ENCODE measurements at regions not wholly inside any gene's neighbourhood (a gene's known extent, or its start where the extent isn't known, plus 50 kb on each side); places are given as distances from the start of the nearest gene placed in this dataset.

GRCh38 chr1:86260476-86260875, 103.9 kb upstream of the COL24A1 start:
- Histone ChIP-seq H3K4me3 (ENCODE audit: low read depth, low read length) (no peak overlapping the region), H3K27me3 (ENCODE audit: insufficient read depth, low read depth, severe bottlenecking) (no peaks in the 10 kb centered on the region), H3K36me3 (no peaks in the 10 kb centered on the region), H3K9me3 (ENCODE audit: severe bottlenecking) (no peaks in the 10 kb centered on the region), H3K27ac (no peak overlapping the region)
- TF ChIP-seq, protein P1, sequence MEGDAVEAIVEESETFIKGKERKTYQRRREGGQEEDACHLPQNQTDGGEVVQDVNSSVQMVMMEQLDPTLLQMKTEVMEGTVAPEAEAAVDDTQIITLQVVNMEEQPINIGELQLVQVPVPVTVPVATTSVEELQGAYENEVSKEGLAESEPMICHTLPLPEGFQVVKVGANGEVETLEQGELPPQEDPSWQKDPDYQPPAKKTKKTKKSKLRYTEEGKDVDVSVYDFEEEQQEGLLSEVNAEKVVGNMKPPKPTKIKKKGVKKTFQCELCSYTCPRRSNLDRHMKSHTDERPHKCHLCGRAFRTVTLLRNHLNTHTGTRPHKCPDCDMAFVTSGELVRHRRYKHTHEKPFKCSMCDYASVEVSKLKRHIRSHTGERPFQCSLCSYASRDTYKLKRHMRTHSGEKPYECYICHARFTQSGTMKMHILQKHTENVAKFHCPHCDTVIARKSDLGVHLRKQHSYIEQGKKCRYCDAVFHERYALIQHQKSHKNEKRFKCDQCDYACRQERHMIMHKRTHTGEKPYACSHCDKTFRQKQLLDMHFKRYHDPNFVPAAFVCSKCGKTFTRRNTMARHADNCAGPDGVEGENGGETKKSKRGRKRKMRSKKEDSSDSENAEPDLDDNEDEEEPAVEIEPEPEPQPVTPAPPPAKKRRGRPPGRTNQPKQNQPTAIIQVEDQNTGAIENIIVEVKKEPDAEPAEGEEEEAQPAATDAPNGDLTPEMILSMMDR (IDR thresholded peaks at IDR 0.05; ENCODE audit: low read depth, low read length), result no peak
- DNase-seq, result no peak

DNA sequence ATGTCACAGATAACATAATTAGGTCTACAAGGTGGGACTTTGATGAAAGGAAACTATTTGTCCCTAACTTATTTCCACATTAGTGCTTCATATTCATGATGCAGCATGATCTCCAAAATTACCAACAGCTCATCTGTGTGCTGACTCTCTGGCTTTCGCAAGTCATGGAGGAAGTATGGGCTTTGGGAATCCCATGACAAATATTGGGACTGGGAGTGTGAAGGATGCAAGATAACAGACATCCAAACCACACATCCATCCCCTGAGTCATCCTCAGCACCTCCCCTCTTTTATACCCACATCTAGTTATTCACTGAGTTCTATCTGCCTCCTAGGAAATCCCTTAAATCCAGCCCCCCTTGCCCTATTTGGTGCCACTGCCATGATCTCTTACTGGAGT, 102.8 kb upstream of the COL24A1 start:
- Histone ChIP-seq H3K4me3 (ENCODE audit: low read depth, low read length) (no peak overlapping the region), H3K27ac (no peak overlapping the region), H3K27me3 (ENCODE audit: insufficient read depth, low read depth, severe bottlenecking) (no peaks in the 10 kb centered on the region), H3K9me3 (ENCODE audit: severe bottlenecking) (no peaks in the 10 kb centered on the region), H3K36me3 (no peaks in the 10 kb centered on the region)
- DNase-seq, result no peak
- TF ChIP-seq, protein P1 (IDR thresholded peaks at IDR 0.05; ENCODE audit: low read depth, low read length), result no peak

DNA sequence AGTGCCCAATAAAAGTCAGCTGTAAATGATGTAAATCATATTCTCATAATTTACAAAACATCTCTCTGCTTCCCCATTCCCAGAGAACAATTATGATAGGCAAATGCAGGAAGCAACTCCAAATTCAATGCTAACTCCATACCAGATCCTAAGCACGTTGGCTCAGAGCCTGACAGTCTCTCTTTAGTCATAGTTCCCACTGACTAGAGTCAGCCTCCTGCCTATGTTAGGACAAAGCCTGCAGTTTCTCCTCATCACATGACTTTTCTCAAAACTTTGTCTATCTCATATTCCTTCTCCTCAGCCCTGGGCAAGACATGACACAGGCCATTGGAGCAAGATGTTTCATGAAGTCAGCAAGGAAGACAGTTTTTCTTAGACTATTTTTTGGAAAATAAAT, 101.5 kb upstream of the COL24A1 start:
- H3K36me3 ChIP-seq, result no peaks in the 10 kb centered on the region
- TF ChIP-seq, protein P1 (IDR thresholded peaks at IDR 0.05; ENCODE audit: low read depth, low read length), result no peak
- H3K27ac ChIP-seq, result no peak overlapping the region
- H3K9me3 ChIP-seq (ENCODE audit: severe bottlenecking), result no peaks in the 10 kb centered on the region
- no peak overlapping the region for H3K4me3 ChIP-seq (ENCODE audit: low read depth, low read length)
- no peaks in the 10 kb centered on the region for H3K27me3 ChIP-seq (ENCODE audit: insufficient read depth, low read depth, severe bottlenecking)
- no peak for DNase-seq

DNA sequence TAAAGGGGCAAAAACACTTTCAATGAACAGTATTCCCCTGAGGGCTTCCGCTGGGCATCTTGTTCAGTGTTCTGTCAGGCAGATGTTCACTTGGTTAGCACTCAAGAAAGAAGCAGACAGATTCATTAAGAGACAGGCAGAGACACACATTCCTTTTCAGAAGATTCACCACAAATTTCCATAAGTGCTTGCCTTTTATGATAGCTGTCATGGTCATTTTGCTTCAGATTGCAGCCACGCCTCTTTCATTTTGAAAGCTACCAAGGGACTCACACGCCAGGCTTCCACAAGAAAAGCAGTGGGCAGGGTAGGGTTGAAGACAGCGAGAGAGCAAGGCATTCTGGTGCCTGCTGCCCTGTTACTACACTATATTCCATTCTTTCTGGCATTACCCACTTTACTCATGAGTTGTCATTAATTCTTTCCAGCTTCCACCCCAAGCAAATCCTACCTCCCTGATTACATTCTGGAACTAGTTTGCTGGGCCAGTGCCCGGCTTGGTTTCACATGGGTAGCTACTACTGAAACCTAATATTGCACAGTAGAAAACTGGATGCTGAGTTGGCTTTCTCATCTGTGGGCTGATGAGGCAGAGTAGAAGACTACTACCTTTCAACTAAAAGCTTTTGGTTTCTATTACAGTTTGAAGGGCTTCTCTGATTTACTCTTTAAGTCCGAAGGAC, 91.2 kb upstream of the COL24A1 start:
- Histone ChIP-seq H3K27ac (no peak overlapping the region), H3K36me3 (no peaks in the 10 kb centered on the region), H3K4me3 (ENCODE audit: low read depth, low read length) (no peak overlapping the region), H3K27me3 (ENCODE audit: insufficient read depth, low read depth, severe bottlenecking) (no peaks in the 10 kb centered on the region), H3K9me3 (ENCODE audit: severe bottlenecking) (no peaks in the 10 kb centered on the region)
- DNase-seq, result no peak
- TF ChIP-seq, protein P1 (IDR thresholded peaks at IDR 0.05; ENCODE audit: low read depth, low read length), result no peak

DNA sequence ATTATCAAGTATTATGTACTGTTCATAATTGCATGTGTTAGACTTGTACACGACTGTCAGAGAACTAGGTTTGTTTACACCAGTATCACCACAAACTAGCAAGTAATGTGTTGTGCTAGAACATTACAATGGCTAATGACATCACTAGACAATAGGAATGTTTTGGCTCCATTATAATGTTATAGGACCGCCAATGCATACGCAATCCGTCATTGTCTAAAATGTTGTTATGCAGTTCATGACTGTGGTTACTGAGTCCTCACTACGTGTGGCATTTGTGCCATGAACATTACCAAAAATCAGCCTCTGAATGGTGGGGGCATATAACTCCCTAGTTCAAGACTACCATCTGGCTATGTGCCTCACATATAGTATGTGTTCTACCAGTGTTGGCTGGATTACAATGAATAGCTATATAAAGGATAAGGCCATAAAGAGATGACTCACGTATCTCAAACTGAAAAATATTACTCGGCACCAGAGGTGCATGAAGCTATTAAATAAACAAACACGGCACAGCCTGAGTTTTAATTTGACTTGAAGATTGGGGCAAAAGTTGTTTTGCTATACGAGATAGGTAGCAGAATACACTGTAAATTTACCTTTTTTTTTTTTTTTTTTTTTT, 89.1 kb upstream of the COL24A1 start:
- no peaks in the 10 kb centered on the region for H3K9me3 ChIP-seq (ENCODE audit: severe bottlenecking)
- TF ChIP-seq, protein P1 (IDR thresholded peaks at IDR 0.05; ENCODE audit: low read depth, low read length), result no peak
- no peak for DNase-seq

More for the DNA sequence above, 89.1 kb upstream of the COL24A1 start:
- Histone ChIP-seq H3K36me3 (no peaks in the 10 kb centered on the region), H3K27ac (no peak overlapping the region), H3K27me3 (ENCODE audit: insufficient read depth, low read depth, severe bottlenecking) (no peaks in the 10 kb centered on the region), H3K4me3 (ENCODE audit: low read depth, low read length) (no peak overlapping the region)
